H1 (cell line): ENCODE measurements at regions not wholly inside any gene's neighbourhood (a gene's known extent, or its start where the extent isn't known, plus 50 kb on each side); places are given as distances from the start of the nearest gene placed in this dataset.
"Not testable (repeated sequence)": the region's sequence is repeated elsewhere in the genome, so short reads cannot be mapped to it uniquely, and the experiment has no call there.

Experiments
- CTCF ChIA-PET: fragments of 300-600 bp; sonication (Branson Sonifier 250); formaldehyde crosslinking; loops from one replicate; lab custom pipeline; 2021; ENCODE audit not compliant: partially characterized antibody; lab: Charles Lee
- POLR2A ChIA-PET: fragments of 300-600 bp; sonication (Branson Sonifier 250); formaldehyde crosslinking; loops from one replicate; lab custom pipeline; 2021; ENCODE audit warnings: inconsistent platforms; ENCODE audit not compliant: partially characterized antibody; lab: Charles Lee
- DNase-seq, 2 experiments: peaks; one replicate each; pipeline versions ENCODE4 v3.0.0 to v3.0.0-alpha.2; 2010 to 2022; ENCODE audit warnings: low spot score in 2 of 2, low read depth in 1 of 2, mixed read lengths in 1 of 2
- FAIRE-seq: peaks from 2 replicates; lab custom pipeline; 2011; peaks lifted over from hg19 to GRCh38; lab: Jason Lieb, UNC
- H2AFZ ChIP-seq: 2 replicates; pipeline ENCODE4 v1.8.1; 2012; ENCODE audit warnings: low read length, inconsistent platforms
- H2AK5ac ChIP-seq: 2 replicates; pipeline ENCODE4 v1.6.1; 2013; ENCODE audit warnings: low read depth, low read length
- H2BK120ac ChIP-seq: replicated peaks from 2 replicates; pipeline ENCODE3; 2013; ENCODE audit warnings: low read depth, low read length, inconsistent platforms
- H2BK12ac ChIP-seq: 2 replicates; pipeline ENCODE4 v1.6.1; 2013; ENCODE audit warnings: low read depth, low read length
- H2BK15ac ChIP-seq: 2 replicates; pipeline ENCODE4 v1.6.1; 2013; ENCODE audit warnings: low read length
- H2BK20ac ChIP-seq: 2 replicates; pipeline ENCODE4 v1.6.1; 2013; ENCODE audit warnings: low read length
- H2BK5ac ChIP-seq: 2 replicates; pipeline ENCODE4 v1.6.1; 2013; ENCODE audit warnings: low read depth, low read length
- H3K14ac ChIP-seq: 2 replicates; pipeline ENCODE4 v1.6.1; 2013; ENCODE audit warnings: inconsistent platforms; ENCODE audit not compliant: insufficient read length
- H3K18ac ChIP-seq: 2 replicates; pipeline ENCODE4 v1.6.1; 2013; ENCODE audit warnings: low read length; ENCODE audit errors: extremely low read depth
- H3K23ac ChIP-seq: 2 replicates; pipeline ENCODE4 v1.6.1; 2013; ENCODE audit warnings: inconsistent platforms; ENCODE audit not compliant: insufficient read length
- H3K23me2 ChIP-seq: 2 replicates; pipeline ENCODE4 v1.6.1; 2013; ENCODE audit warnings: low read depth, low read length
- H3K27ac ChIP-seq: 2 replicates; pipeline ENCODE4 v1.6.1; 2011; ENCODE audit warnings: low read depth, low read length, inconsistent platforms
- H3K27me3 ChIP-seq, 4 experiments: replicated peaks in 1 of 4; 1 replicate in 1 of 4; 2 replicates in 3 of 4; pipeline versions ENCODE4 v1.6.1 to v1.8.1; 2011 to 2013; ENCODE audit warnings: low read length in 3 of 4, mild to moderate bottlenecking in 3 of 4, inconsistent platforms in 2 of 4, mixed read lengths in 2 of 4, moderate library complexity in 1 of 4; ENCODE audit not compliant: control insufficient read depth in 3 of 4, insufficient read depth in 3 of 4; ENCODE audit errors: extremely low read depth in 1 of 4
- H3K36me3 ChIP-seq, 4 experiments: 2 replicates each; pipeline versions ENCODE4 v1.6.1 to v1.8.1; 2011 to 2013; ENCODE audit warnings: mild to moderate bottlenecking in 4 of 4, low read length in 3 of 4, moderate library complexity in 2 of 4, control low read depth in 1 of 4, inconsistent platforms in 1 of 4; ENCODE audit not compliant: insufficient read depth in 4 of 4, control insufficient read depth in 2 of 4
- H3K4ac ChIP-seq: replicated peaks from 2 replicates; pipeline ENCODE3; 2013; ENCODE audit warnings: low read length, low read depth, mixed read lengths, inconsistent platforms; ENCODE audit not compliant: insufficient read length
- H3K4me1 ChIP-seq, 4 experiments: replicated peaks in 1 of 4; 1 replicate in 1 of 4; 2 replicates in 3 of 4; pipeline versions ENCODE4 v1.6.1 to v1.8.1; 2011 to 2013; ENCODE audit warnings: low read length in 3 of 4, inconsistent platforms in 2 of 4, mixed read lengths in 1 of 4; ENCODE audit not compliant: insufficient read depth in 4 of 4, control insufficient read depth in 3 of 4
- H3K4me2 ChIP-seq, 2 experiments: 2 replicates each; pipeline versions ENCODE4 v1.6.1 to v1.8.1; 2011 to 2013; ENCODE audit warnings: low read depth in 2 of 2, low read length in 2 of 2, control low read depth in 1 of 2, inconsistent platforms in 1 of 2, mild to moderate bottlenecking in 1 of 2; ENCODE audit not compliant: insufficient read depth in 1 of 2
- H3K4me3 ChIP-seq, 4 experiments: fragments of 200-600, 300-600 bp in 1 of 4; sonication (generic), shearing (Covaris generic), sonication (Bioruptor Twin) in 1 of 4; 2 replicates each; pipeline versions ENCODE4 v1.5.1 to v1.8.1; 2011 to 2016; ENCODE audit warnings: low read length in 4 of 4, low read depth in 3 of 4, control low read depth in 2 of 4, inconsistent platforms in 2 of 4, mild to moderate bottlenecking in 2 of 4, mixed read lengths in 1 of 4, moderate library complexity in 1 of 4; ENCODE audit not compliant: insufficient read depth in 2 of 4; ENCODE audit errors: extremely low read depth in 1 of 4
- H3K56ac ChIP-seq: replicated peaks from 2 replicates; pipeline ENCODE3; 2013; ENCODE audit warnings: low read depth, mild to moderate bottlenecking, mixed read lengths, low read length, inconsistent platforms; ENCODE audit not compliant: insufficient read length
- H3K79me1 ChIP-seq: 2 replicates; pipeline ENCODE4 v1.6.1; 2013; ENCODE audit warnings: low read depth, low read length, control low read depth
- H3K79me2 ChIP-seq, 2 experiments: 2 replicates each; pipeline versions ENCODE4 v1.6.1 to v1.8.1; 2012 to 2013; ENCODE audit warnings: low read length in 2 of 2, mild to moderate bottlenecking in 2 of 2, inconsistent platforms in 1 of 2; ENCODE audit not compliant: insufficient read depth in 2 of 2, control insufficient read depth in 1 of 2
- H3K9ac ChIP-seq, 4 experiments: replicated peaks in 1 of 4; 1 replicate in 1 of 4; 2 replicates in 3 of 4; pipeline versions ENCODE4 v1.6.1 to v1.8.1; 2011 to 2013; ENCODE audit warnings: low read depth in 3 of 4, low read length in 3 of 4, control low read depth in 2 of 4, mild to moderate bottlenecking in 2 of 4, moderate library complexity in 2 of 4, inconsistent platforms in 1 of 4; ENCODE audit errors: extremely low read depth in 1 of 4
- H3K9me3 ChIP-seq, 2 experiments: 2 replicates each; pipeline versions ENCODE4 v1.6.1 to v1.8.1; 2012 to 2013; ENCODE audit warnings: mild to moderate bottlenecking in 2 of 2, moderate library complexity in 2 of 2, control low read depth in 1 of 2, inconsistent platforms in 1 of 2, low read depth in 1 of 2, low read length in 1 of 2, mixed read lengths in 1 of 2; ENCODE audit not compliant: insufficient read depth in 2 of 2
- H4K20me1 ChIP-seq, 2 experiments: replicated peaks in 1 of 2; 2 replicates each; pipeline versions ENCODE3 to v1.8.1; 2011 to 2013; ENCODE audit warnings: inconsistent platforms in 2 of 2, low read length in 2 of 2, mild to moderate bottlenecking in 1 of 2; ENCODE audit not compliant: insufficient read depth in 2 of 2, control insufficient read depth in 1 of 2
- H4K5ac ChIP-seq: 2 replicates; pipeline ENCODE4 v1.6.1; 2013; ENCODE audit warnings: low read length, low read depth, mixed read lengths, inconsistent platforms; ENCODE audit not compliant: insufficient read length
- H4K8ac ChIP-seq: 2 replicates; pipeline ENCODE4 v1.8.0; 2013; ENCODE audit warnings: mild to moderate bottlenecking, moderate library complexity, low read length, inconsistent platforms; ENCODE audit not compliant: insufficient read depth; ENCODE audit errors: extremely low read depth
- H4K91ac ChIP-seq: replicated peaks from 2 replicates; pipeline ENCODE3; 2013; ENCODE audit warnings: low read length, mixed read lengths, inconsistent platforms; ENCODE audit not compliant: insufficient read length
- WGBS, 2 experiments: shearing (Covaris generic) in 1 of 2; methylation state at CpG; one replicate each; pipeline versions ENCODE4 v1.1.6 to v1.1.7; 2013 to 2015; ENCODE audit warnings: low lambda C conversion rate in 2 of 2, mixed read lengths in 2 of 2, inconsistent platforms in 1 of 2, low coverage in 1 of 2, missing lambda C conversion rate in 1 of 2; ENCODE audit not compliant: insufficient replicate concordance in 2 of 2, insufficient coverage in 1 of 2, insufficient read length in 1 of 2; ENCODE audit errors: extremely low coverage in 1 of 2, missing lambda C conversion rate in 1 of 2; 5-methylcytosine and 5-hydroxymethylcytosine counted together

GRCh38 chr10:4394455-4394854 is 431.6 kb upstream of the AKR1E2 start:
- FAIRE-seq, H3K56ac ChIP-seq: not testable (repeated sequence)
- CTCF ChIA-PET = interaction anchor here (1.4 kb wide), 1 partner anchor 9 kb away, joined by 5 read pairs; no protein-coding TSS in a partner anchor

More at GRCh38 chr10:4394455-4394854, 431.6 kb upstream of the AKR1E2 start:
- H3K4ac ChIP-seq, H4K8ac ChIP-seq, H3K23me2 ChIP-seq, H3K4me1 ChIP-seq, H3K79me2 ChIP-seq, H3K4me2 ChIP-seq, H3K27ac ChIP-seq, H2AFZ ChIP-seq, H3K18ac ChIP-seq, H3K27me3 ChIP-seq, H3K79me1 ChIP-seq, H4K5ac ChIP-seq, H4K91ac ChIP-seq, H2BK5ac ChIP-seq, H4K20me1 ChIP-seq, H3K4me3 ChIP-seq, H3K36me3 ChIP-seq, H2AK5ac ChIP-seq, POLR2A ChIA-PET, H2BK12ac ChIP-seq, H2BK15ac ChIP-seq, H2BK120ac ChIP-seq, DNase-seq, H3K9ac ChIP-seq, H3K9me3 ChIP-seq, H3K23ac ChIP-seq, H2BK20ac ChIP-seq, H3K14ac ChIP-seq: not testable (repeated sequence)
- 96% methylated on average over 3 of the region's 3 CpGs; no CpG with 5 or more reads in 1 of the 2 experiments for WGBS, 2 experiments
